GM12891 (cell line): ENCODE measurements at regions not wholly inside any gene's neighbourhood (a gene's known extent, or its start where the extent isn't known, plus 50 kb on each side); places are given as distances from the start of the nearest gene placed in this dataset.

Source experiments
- POLR2A ChIP-seq: IDR thresholded peaks from 2 replicates; pipeline ENCODE4 v1.6.1; 2011; ENCODE audit warnings: low read depth, low read length, control low read depth
- POLR2AphosphoS5 ChIP-seq: IDR thresholded peaks from 2 replicates; pipeline ENCODE4 v1.6.1; 2011; ENCODE audit warnings: low read depth, low read length, control low read depth
- SPI1 ChIP-seq: IDR thresholded peaks from 2 replicates; pipeline ENCODE4 v1.6.1; 2011; ENCODE audit warnings: low read depth, low read length, control low read depth

GRCh38 chr9:13380903-13381302, 101.4 kb upstream of the MPDZ start:
- TF ChIP-seq POLR2A (no peak), SPI1 (no peak), POLR2AphosphoS5 (no peak)
